K562 (cell line): ENCODE measurements at regions not wholly inside any gene's neighbourhood (a gene's known extent, or its start where the extent isn't known, plus 50 kb on each side); places are given as distances from the start of the nearest gene placed in this dataset.

Experiments
- CBFA2T2 ChIP-seq: fragments of 450-650 bp; conservative IDR thresholded peaks from 2 replicates; pipeline ENCODE4 v1.6.1; 2017; ENCODE audit warnings: mild to moderate bottlenecking
- EP300 ChIP-seq: IDR thresholded peaks from 2 replicates; pipeline ENCODE4 v1.6.1; 2012; ENCODE audit warnings: low read length, improper control_type of control experiment
- ERF ChIP-seq: fragments of 450-650 bp; formaldehyde crosslinking; IDR thresholded peaks from 2 replicates; pipeline ENCODE4 v1.4.0; 2020; ENCODE audit warnings: mild to moderate bottlenecking, mixed read lengths
- MTA3 ChIP-seq: fragments of 450-650 bp; formaldehyde crosslinking; IDR thresholded peaks from 2 replicates; pipeline ENCODE4 v1.6.1; 2017; ENCODE audit warnings: mild to moderate bottlenecking, borderline replicate concordance
- MTF1 ChIP-seq: fragments of 250-450 bp; sonication (Bioruptor Pico); IDR thresholded peaks from 2 replicates; pipeline ENCODE4 v1.9.0; 2021; ENCODE audit warnings: moderate library complexity, mild to moderate bottlenecking, inconsistent platforms, borderline replicate concordance
- PHB ChIP-seq: fragments of 250-450 bp; sonication (Bioruptor Pico); IDR thresholded peaks from 2 replicates; pipeline ENCODE4 v1.5.0; 2021
- SMAD1 ChIP-seq: fragments of 150-350 bp; IDR thresholded peaks from 2 replicates; pipeline ENCODE4 v1.6.1; 2014; ENCODE audit warnings: low read length, low read depth; ENCODE audit not compliant: partially characterized antibody
- TEAD1 ChIP-seq, 2 experiments: fragments of 450-650 bp in 1 of 2; sonication (generic) in 1 of 2; formaldehyde crosslinking; IDR thresholded peaks; 2 replicates each; pipeline versions ENCODE4 v1.4.0 to v1.8.0; 2020 to 2022; ENCODE audit warnings: mild to moderate bottlenecking in 2 of 2, missing genetic modification reagents in 1 of 2
- TEAD4 ChIP-seq, 2 experiments: sonication (generic) in 1 of 2; formaldehyde crosslinking in 1 of 2; IDR thresholded peaks; 2 replicates each; pipeline versions ENCODE4 v1.6.1 to v1.8.0; 2012 to 2022; ENCODE audit warnings: borderline replicate concordance in 1 of 2, inconsistent platforms in 1 of 2, low read length in 1 of 2, mild to moderate bottlenecking in 1 of 2, missing genetic modification reagents in 1 of 2
- ZBTB49 ChIP-seq: sonication (generic); formaldehyde crosslinking; IDR thresholded peaks from 2 replicates; pipeline ENCODE4 v1.8.0; 2022; ENCODE audit warnings: missing genetic modification reagents, mild to moderate bottlenecking, borderline replicate concordance
- ZNF165 ChIP-seq: fragments of 250-450 bp; sonication (Bioruptor Pico); IDR thresholded peaks from 2 replicates; pipeline ENCODE4 v1.4.0; 2020; ENCODE audit warnings: borderline replicate concordance
- ZNF551 ChIP-seq: fragments of 250-450 bp; sonication (Bioruptor Pico); IDR thresholded peaks from 2 replicates; pipeline ENCODE4 v1.5.0; 2021; ENCODE audit warnings: mild to moderate bottlenecking, moderate library complexity

GRCh38 chr3:153551536-153552285 lies 389.7 kb downstream of the RAP2B start (continued):
- TF ChIP-seq ZNF165 (CRISPR knock-in tag), result no peak
- no peak for TF ChIP-seq ZNF551 (CRISPR knock-in tag)
- no peak for TF ChIP-seq CBFA2T2
- no peak for TF ChIP-seq EP300
- TF ChIP-seq TEAD4 (IDR thresholded peaks at IDR 0.05; ENCODE audit: low read length), result no peak
- TF ChIP-seq TEAD4 (CRISPR knock-in tag; IDR thresholded peaks at IDR 0.05; ENCODE audit: borderline replicate concordance), result no peak
- no peak for TF ChIP-seq MTA3
- no peak for TF ChIP-seq SMAD1
- TF ChIP-seq ERF (CRISPR knock-in tag), result no peak
- no peak for TF ChIP-seq ZBTB49 (CRISPR knock-in tag)
- no peak for TF ChIP-seq MTF1 (CRISPR knock-in tag)
- TF ChIP-seq TEAD1 (CRISPR knock-in tag; IDR thresholded peaks at IDR 0.05), result no peak
- TF ChIP-seq PHB, result no peak
